Tibial artery (tissue), 4 donors: ENCODE measurements at regions not wholly inside any gene's neighbourhood (a gene's known extent, or its start where the extent isn't known, plus 50 kb on each side); places are given as distances from the start of the nearest gene placed in this dataset.

Experiments used
- DNase-seq, 2 donors: peaks; one replicate each; pipeline ENCODE4 v3.0.0-alpha.2; 2019
- H3K27ac ChIP-seq, 2 donors: fragments of 200-600 bp; sonication (generic) in 1 of 2; 1 replicate in 1 of 2; 2 replicates in 1 of 2; pipeline ENCODE4 v1.5.1; 2018 to 2019; ENCODE audit warnings: mild to moderate bottlenecking in 1 of 2
- H3K27me3 ChIP-seq, 2 donors: fragments of 200-600 bp; sonication (generic) in 1 of 2; one replicate each; pipeline versions ENCODE4 v1.5.1 to v1.6.0; 2016 to 2019
- H3K36me3 ChIP-seq, 3 donors: fragments of 200-600 bp; sonication (generic) in 2 of 3; one replicate each; pipeline ENCODE4 v1.5.1; 2016 to 2019; ENCODE audit warnings: mild to moderate bottlenecking in 2 of 3
- H3K4me1 ChIP-seq, 4 donors: fragments of 200-600 bp; sonication (generic) in 2 of 4; 1 replicate in 3 of 4; 2 replicates in 1 of 4; pipeline ENCODE4 v1.5.1; 2016 to 2019
- H3K4me3 ChIP-seq, 2 donors: fragments of 200-600 bp; sonication (generic) in 1 of 2; 1 replicate in 1 of 2; 2 replicates in 1 of 2; pipeline ENCODE4 v1.5.1; 2018 to 2019; ENCODE audit warnings: mild to moderate bottlenecking in 2 of 2
- H3K9me3 ChIP-seq, 3 donors: fragments of 200-600 bp; sonication (generic) in 1 of 3; one replicate each; pipeline ENCODE4 v1.5.1; 2016 to 2019
- CTCF ChIP-seq, 2 experiments: fragments of 200-600 bp in 1 of 2; fragments of 450-650 bp in 1 of 2; IDR thresholded peaks; one replicate each; pipeline ENCODE4 v1.5.1; 2017 to 2019; ENCODE audit warnings: antibody characterized with exemption in 2 of 2, mild to moderate bottlenecking in 1 of 2, moderate library complexity in 1 of 2
- intact Hi-C: fragments of 100-400 bp; cut with DNase I; formaldehyde crosslinking; loops from one replicate; pipeline ENCODE4 v1.15.0; 2023; ENCODE audit warnings: low total_unique reads

- TF ChIP-seq CTCF (IDR thresholded peaks at IDR 0.05) = no peak
- DNase-seq = no peak
- Histone ChIP-seq H3K27me3 (peaks cover 0 to 71% of the 10 kb centered on the region in 2 donors), H3K9me3 (no peaks in the 10 kb centered on the region), H3K4me1 (peaks cover 0 to 10% (median 8%) of the 10 kb centered on the region in 4 donors), H3K4me3 (no peak overlapping the region), H3K27ac (no peak overlapping the region), H3K36me3 (no peaks in the 10 kb centered on the region)
- intact Hi-C loops = loop anchor here (10.0 kb wide), 1 partner anchor 181 kb away; no protein-coding TSS in a partner anchor
Measured at GRCh38 chr14:96745500-96746051, 51.6 kb upstream of the VRK1 start.

- no peak overlapping the region for H3K27ac ChIP-seq
- DNase-seq = no peak
- peaks cover 0 to 8% (median 8%) of the 10 kb centered on the region in 4 donors for H3K4me1 ChIP-seq
- intact Hi-C loops = loop anchor here (10.0 kb wide), 1 partner anchor 181 kb away; no protein-coding TSS in a partner anchor
- no peak overlapping the region for H3K4me3 ChIP-seq
- H3K36me3 ChIP-seq = no peaks in the 10 kb centered on the region
- H3K27me3 ChIP-seq = peaks cover 0 to 66% of the 10 kb centered on the region in 2 donors
- no peak for TF ChIP-seq CTCF (IDR thresholded peaks at IDR 0.05)
- no peaks in the 10 kb centered on the region for H3K9me3 ChIP-seq
Measured at GRCh38 chr14:96746101-96746500, 51.1 kb upstream of the VRK1 start.

- peaks cover 0 to 57% of the 10 kb centered on the region in 2 donors for H3K27me3 ChIP-seq
- DNase-seq = no peak
- H3K9me3 ChIP-seq = no peaks in the 10 kb centered on the region
- H3K36me3 ChIP-seq = no peaks in the 10 kb centered on the region
- intact Hi-C loops = loop anchor here (10.0 kb wide), 1 partner anchor 182 kb away; no protein-coding TSS in a partner anchor
- H3K4me1 ChIP-seq = no peaks in the 10 kb centered on the region
- H3K27ac ChIP-seq = no peak overlapping the region
- no peak for TF ChIP-seq CTCF (IDR thresholded peaks at IDR 0.05)
- no peak overlapping the region for H3K4me3 ChIP-seq
Measured at GRCh38 chr14:96747006-96747405, 50.2 kb upstream of the VRK1 start.
